ENCODE measurements at regions not wholly inside any gene's neighbourhood (a gene's known extent, or its start where the extent isn't known, plus 50 kb on each side); places are given as distances from the start of the nearest gene placed in this dataset.

- no peak for TF ChIP-seq CTCF (conservative IDR thresholded peaks at IDR 0.05 in 1 of 2, IDR thresholded peaks at IDR 0.05 in 1 of 2; ENCODE audit: extremely low read depth in 1 of 2, insufficient read depth in 1 of 2, low read depth in 1 of 2, low read length in 2 of 2)
- TF ChIP-seq EZH2 (IDR thresholded peaks at IDR 0.05; ENCODE audit: borderline replicate concordance, low read length) = no peak
Measured at GRCh38 chr2:123785332-123785731, 239.8 kb upstream of the CNTNAP5 start.
